PC-3 (cell line): ENCODE measurements at regions not wholly inside any gene's neighbourhood (a gene's known extent, or its start where the extent isn't known, plus 50 kb on each side); places are given as distances from the start of the nearest gene placed in this dataset.

ENCODE experiments used
- EZH2 ChIP-seq: fragments of 300-600 bp; sonication (generic); IDR thresholded peaks from one replicate; pipeline ENCODE4 v1.6.1; 2017; ENCODE audit warnings: antibody characterized with exemption, mild to moderate bottlenecking, low read length; ENCODE audit not compliant: unreplicated experiment
- EZH2phosphoT487 ChIP-seq: fragments of 300-600 bp; sonication (generic); IDR thresholded peaks from 2 replicates; pipeline ENCODE4 v1.6.1; 2018; ENCODE audit warnings: mild to moderate bottlenecking, antibody characterized with exemption, low read length, borderline replicate concordance
- TF ChIP-seq, protein P1 (sequence below): fragments of 300-600 bp; sonication (generic); conservative IDR thresholded peaks from 2 replicates; pipeline ENCODE4 v1.5.1; 2017; ENCODE audit warnings: antibody characterized with exemption, low read depth, mild to moderate bottlenecking, low read length

DNA sequence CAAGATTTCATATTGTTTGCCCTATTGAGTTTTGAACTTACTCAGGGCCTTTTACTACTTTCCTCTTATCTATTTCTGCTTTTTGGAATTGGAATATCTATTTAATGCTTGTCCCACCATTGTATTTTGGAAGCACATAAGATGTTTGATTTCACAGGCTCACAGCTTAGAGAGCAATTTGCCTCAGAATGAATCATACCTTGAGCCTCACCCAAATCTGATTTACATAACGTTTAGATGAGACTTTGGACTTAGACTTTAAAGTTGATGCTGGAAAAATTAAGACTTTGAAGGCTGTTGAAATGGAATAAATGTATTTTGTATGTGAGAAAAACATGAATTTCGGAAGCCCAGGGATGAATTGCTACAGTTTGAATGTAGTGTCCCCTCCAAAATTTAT, 458.9 kb downstream of the CNTN6 start:
- TF ChIP-seq, protein P1, sequence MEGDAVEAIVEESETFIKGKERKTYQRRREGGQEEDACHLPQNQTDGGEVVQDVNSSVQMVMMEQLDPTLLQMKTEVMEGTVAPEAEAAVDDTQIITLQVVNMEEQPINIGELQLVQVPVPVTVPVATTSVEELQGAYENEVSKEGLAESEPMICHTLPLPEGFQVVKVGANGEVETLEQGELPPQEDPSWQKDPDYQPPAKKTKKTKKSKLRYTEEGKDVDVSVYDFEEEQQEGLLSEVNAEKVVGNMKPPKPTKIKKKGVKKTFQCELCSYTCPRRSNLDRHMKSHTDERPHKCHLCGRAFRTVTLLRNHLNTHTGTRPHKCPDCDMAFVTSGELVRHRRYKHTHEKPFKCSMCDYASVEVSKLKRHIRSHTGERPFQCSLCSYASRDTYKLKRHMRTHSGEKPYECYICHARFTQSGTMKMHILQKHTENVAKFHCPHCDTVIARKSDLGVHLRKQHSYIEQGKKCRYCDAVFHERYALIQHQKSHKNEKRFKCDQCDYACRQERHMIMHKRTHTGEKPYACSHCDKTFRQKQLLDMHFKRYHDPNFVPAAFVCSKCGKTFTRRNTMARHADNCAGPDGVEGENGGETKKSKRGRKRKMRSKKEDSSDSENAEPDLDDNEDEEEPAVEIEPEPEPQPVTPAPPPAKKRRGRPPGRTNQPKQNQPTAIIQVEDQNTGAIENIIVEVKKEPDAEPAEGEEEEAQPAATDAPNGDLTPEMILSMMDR: no peak
- TF ChIP-seq EZH2 (no peak), EZH2phosphoT487 (no peak)
